ENCODE measurements at regions not wholly inside any gene's neighbourhood (a gene's known extent, or its start where the extent isn't known, plus 50 kb on each side); places are given as distances from the start of the nearest gene placed in this dataset.

GRCh38 chr7:47221826-47222225, 360.1 kb downstream of the TNS3 start:
- no peak for DNase-seq

- DNase-seq: no peak
Observed at GRCh38 chr7:47218378-47219176, 363.3 kb downstream of the TNS3 start.

GRCh38 chr7:47217570-47218360, 364.1 kb downstream of the TNS3 start:
- no peak for DNase-seq

GRCh38 chr7:47217086-47217485, 364.8 kb downstream of the TNS3 start:
- no peak for DNase-seq

GRCh38 chr7:47216439-47216838, 365.5 kb downstream of the TNS3 start:
- DNase-seq: no peak

- no peak for DNase-seq
Observed at GRCh38 chr7:47215640-47216039, 366.3 kb downstream of the TNS3 start.

- DNase-seq: no peak
Observed at GRCh38 chr7:47215049-47215448, 366.9 kb downstream of the TNS3 start.

GRCh38 chr7:47213276-47213675, 368.6 kb downstream of the TNS3 start:
- no peak for DNase-seq

GRCh38 chr7:47211519-47211973, 370.4 kb downstream of the TNS3 start:
- DNase-seq: no peak

- no peak for DNase-seq
Observed at GRCh38 chr7:47210281-47210854, 371.5 kb downstream of the TNS3 start.

- no peak for DNase-seq
Observed at GRCh38 chr7:47207956-47208355, 374.0 kb downstream of the TNS3 start.

GRCh38 chr7:47204709-47205108, 377.2 kb downstream of the TNS3 start:
- no peak for DNase-seq

GRCh38 chr7:47202146-47202783, 379.6 kb downstream of the TNS3 start:
- no peak for DNase-seq

- DNase-seq: no peak
Observed at GRCh38 chr7:47198159-47198558, 383.8 kb downstream of the TNS3 start.

- DNase-seq: no peak
Observed at GRCh38 chr7:47197486-47197885, 384.4 kb downstream of the TNS3 start.

- DNase-seq: no peak
Observed at GRCh38 chr7:47196737-47197136, 385.2 kb downstream of the TNS3 start.

GRCh38 chr7:47196106-47196645, 385.7 kb downstream of the TNS3 start:
- no peak for DNase-seq

GRCh38 chr7:47195641-47196040, 386.3 kb downstream of the TNS3 start:
- no peak for DNase-seq

GRCh38 chr7:47194516-47195057, 387.3 kb downstream of the TNS3 start:
- DNase-seq: no peak

- no peak for DNase-seq
Observed at GRCh38 chr7:47192978-47193377, 388.9 kb downstream of the TNS3 start.

- peak; percentile 26 for DNase-seq
Observed at GRCh38 chr7:47191876-47192291, 390.0 kb downstream of the TNS3 start.

GRCh38 chr7:47191316-47191715, 390.6 kb downstream of the TNS3 start:
- DNase-seq: no peak

GRCh38 chr7:47190462-47190861, 391.4 kb downstream of the TNS3 start:
- no peak for DNase-seq

All from CD4-positive, alpha-beta T cell treated with Interleukin-15 for 1 hour (primary cell).